ENCODE measurements at regions not wholly inside any gene's neighbourhood (a gene's known extent, or its start where the extent isn't known, plus 50 kb on each side); places are given as distances from the start of the nearest gene placed in this dataset.

- Histone ChIP-seq H3K4me3 (no peak overlapping the region), H3K27ac (replicated peaks) (no peak overlapping the region), H3K27me3 (ENCODE audit: low read depth) (no peaks in the 10 kb centered on the region), H3K36me3 (no peaks in the 10 kb centered on the region), H3K9me3 (replicated peaks) (no peaks in the 10 kb centered on the region), H3K4me1 (no peaks in the 10 kb centered on the region)
- intact Hi-C loops (cut with micrococcal nuclease) = no loop called here
- DNase-seq = no peak
- no peak for TF ChIP-seq CTCF (IDR thresholded peaks at IDR 0.05; ENCODE audit: borderline replicate concordance)
Observed at GRCh38 chr12:22740656-22741355, 115.8 kb downstream of the ETNK1 start.

GRCh38 chr12:22743700-22744099 is 118.7 kb downstream of the ETNK1 start:
- Histone ChIP-seq H3K36me3 (no peaks in the 10 kb centered on the region), H3K4me1 (no peaks in the 10 kb centered on the region), H3K9me3 (replicated peaks) (no peaks in the 10 kb centered on the region), H3K27ac (replicated peaks) (no peak overlapping the region), H3K27me3 (ENCODE audit: low read depth) (no peaks in the 10 kb centered on the region), H3K4me3 (no peak overlapping the region)
- intact Hi-C loops (cut with micrococcal nuclease) = no loop called here
- no peak for DNase-seq
- TF ChIP-seq CTCF (IDR thresholded peaks at IDR 0.05; ENCODE audit: borderline replicate concordance) = no peak

- Histone ChIP-seq H3K27ac (replicated peaks) (no peak overlapping the region), H3K4me3 (no peak overlapping the region), H3K36me3 (no peaks in the 10 kb centered on the region), H3K27me3 (ENCODE audit: low read depth) (no peaks in the 10 kb centered on the region), H3K4me1 (no peaks in the 10 kb centered on the region), H3K9me3 (replicated peaks) (no peaks in the 10 kb centered on the region)
- TF ChIP-seq CTCF (IDR thresholded peaks at IDR 0.05; ENCODE audit: borderline replicate concordance) = no peak
- intact Hi-C loops (cut with micrococcal nuclease) = no loop called here
- DNase-seq = no peak
Observed at GRCh38 chr12:22744197-22744596, 119.2 kb downstream of the ETNK1 start.

- no peaks in the 10 kb centered on the region for H3K9me3 ChIP-seq (replicated peaks)
- intact Hi-C loops (cut with micrococcal nuclease) = no loop called here
- H3K27ac ChIP-seq (replicated peaks) = no peak overlapping the region
- H3K36me3 ChIP-seq = no peaks in the 10 kb centered on the region
- no peaks in the 10 kb centered on the region for H3K4me1 ChIP-seq
- no peaks in the 10 kb centered on the region for H3K27me3 ChIP-seq (ENCODE audit: low read depth)
- TF ChIP-seq CTCF (IDR thresholded peaks at IDR 0.05; ENCODE audit: borderline replicate concordance) = no peak
- no peak for DNase-seq
- no peak overlapping the region for H3K4me3 ChIP-seq
Observed at GRCh38 chr12:22746720-22747119, 121.7 kb downstream of the ETNK1 start.

- Histone ChIP-seq H3K36me3 (no peaks in the 10 kb centered on the region), H3K27ac (replicated peaks) (no peak overlapping the region)
- TF ChIP-seq CTCF (IDR thresholded peaks at IDR 0.05; ENCODE audit: borderline replicate concordance) = no peak
Observed at GRCh38 chr12:22755629-22756028, 130.7 kb downstream of the ETNK1 start.

More at GRCh38 chr12:22755629-22756028, 130.7 kb downstream of the ETNK1 start:
- no peaks in the 10 kb centered on the region for H3K27me3 ChIP-seq (ENCODE audit: low read depth)
- H3K4me1 ChIP-seq = no peaks in the 10 kb centered on the region
- no peak overlapping the region for H3K4me3 ChIP-seq
- intact Hi-C loops (cut with micrococcal nuclease) = no loop called here
- H3K9me3 ChIP-seq (replicated peaks) = peaks cover 22% of the 10 kb centered on the region
- DNase-seq = no peak

All from left ventricle myocardium inferior (tissue), 1 donor.